GM12865 (cell line): ENCODE measurements at regions not wholly inside any gene's neighbourhood (a gene's known extent, or its start where the extent isn't known, plus 50 kb on each side); places are given as distances from the start of the nearest gene placed in this dataset.

Experiments used
- DNase-seq: peaks from one replicate; pipeline ENCODE4 v3.0.0; 2010; ENCODE audit warnings: low read depth
- H3K4me3 ChIP-seq: 2 replicates; pipeline ENCODE4 v1.5.1; 2011; ENCODE audit warnings: mild to moderate bottlenecking, low read depth, low read length, control low read depth
- TF ChIP-seq, protein P1 (sequence below): IDR thresholded peaks from 2 replicates; pipeline ENCODE4 v1.5.1; 2011; ENCODE audit warnings: low read length, control low read depth, low read depth, inconsistent platforms; ENCODE audit not compliant: insufficient read depth; ENCODE audit errors: missing control alignments

DNA sequence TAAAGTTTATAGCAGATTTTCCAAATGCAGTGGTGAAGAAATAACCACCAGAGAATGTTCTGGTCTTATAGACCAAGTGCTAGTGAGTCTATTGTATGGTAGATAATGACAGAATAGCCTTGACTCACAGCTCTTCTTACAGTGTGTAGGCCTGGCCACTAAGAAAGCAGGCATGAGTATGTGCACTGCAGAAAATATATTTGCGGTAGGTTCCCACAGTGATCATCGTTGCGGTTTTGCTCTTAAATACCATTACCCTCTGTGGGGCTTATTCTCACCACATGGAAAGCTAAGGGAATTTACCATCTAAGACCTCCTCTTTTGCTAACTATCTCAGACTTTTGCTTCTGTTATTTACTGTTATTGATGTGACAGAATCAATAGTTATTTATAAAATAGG, 212.3 kb upstream of the SYNDIG1 start:
- no peak overlapping the region for H3K4me3 ChIP-seq
- no peak for DNase-seq
- TF ChIP-seq, protein P1, sequence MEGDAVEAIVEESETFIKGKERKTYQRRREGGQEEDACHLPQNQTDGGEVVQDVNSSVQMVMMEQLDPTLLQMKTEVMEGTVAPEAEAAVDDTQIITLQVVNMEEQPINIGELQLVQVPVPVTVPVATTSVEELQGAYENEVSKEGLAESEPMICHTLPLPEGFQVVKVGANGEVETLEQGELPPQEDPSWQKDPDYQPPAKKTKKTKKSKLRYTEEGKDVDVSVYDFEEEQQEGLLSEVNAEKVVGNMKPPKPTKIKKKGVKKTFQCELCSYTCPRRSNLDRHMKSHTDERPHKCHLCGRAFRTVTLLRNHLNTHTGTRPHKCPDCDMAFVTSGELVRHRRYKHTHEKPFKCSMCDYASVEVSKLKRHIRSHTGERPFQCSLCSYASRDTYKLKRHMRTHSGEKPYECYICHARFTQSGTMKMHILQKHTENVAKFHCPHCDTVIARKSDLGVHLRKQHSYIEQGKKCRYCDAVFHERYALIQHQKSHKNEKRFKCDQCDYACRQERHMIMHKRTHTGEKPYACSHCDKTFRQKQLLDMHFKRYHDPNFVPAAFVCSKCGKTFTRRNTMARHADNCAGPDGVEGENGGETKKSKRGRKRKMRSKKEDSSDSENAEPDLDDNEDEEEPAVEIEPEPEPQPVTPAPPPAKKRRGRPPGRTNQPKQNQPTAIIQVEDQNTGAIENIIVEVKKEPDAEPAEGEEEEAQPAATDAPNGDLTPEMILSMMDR: no peak

GRCh38 chr20:24256307-24256706, 213.1 kb upstream of the SYNDIG1 start:
- DNase-seq: no peak
- TF ChIP-seq, protein P1: no peak
- no peak overlapping the region for H3K4me3 ChIP-seq

DNA sequence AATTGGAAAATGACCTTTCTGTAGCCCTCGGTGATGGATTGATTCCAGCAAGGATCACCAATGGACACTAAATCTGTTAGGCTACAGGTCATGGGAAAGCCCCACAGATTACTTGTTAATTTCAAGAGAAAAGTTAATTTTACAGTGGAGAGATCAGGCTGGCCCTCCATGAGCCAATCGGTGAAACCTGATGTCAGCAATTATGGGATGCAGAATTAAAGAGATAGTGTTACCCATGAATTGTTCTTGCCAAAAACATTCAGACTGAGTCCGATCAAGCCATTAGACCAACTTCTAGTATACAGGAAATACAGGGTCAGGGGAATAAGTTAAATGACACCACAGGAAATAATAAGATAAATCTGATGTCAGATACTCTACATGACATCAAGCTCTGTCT, 214.9 kb upstream of the SYNDIG1 start:
- no peak for DNase-seq
- TF ChIP-seq, protein P1: no peak
- no peak overlapping the region for H3K4me3 ChIP-seq

GRCh38 chr20:24253321-24253720, 216.1 kb upstream of the SYNDIG1 start:
- TF ChIP-seq, protein P1: no peak
- no peak for DNase-seq
- H3K4me3 ChIP-seq: no peak overlapping the region

DNA sequence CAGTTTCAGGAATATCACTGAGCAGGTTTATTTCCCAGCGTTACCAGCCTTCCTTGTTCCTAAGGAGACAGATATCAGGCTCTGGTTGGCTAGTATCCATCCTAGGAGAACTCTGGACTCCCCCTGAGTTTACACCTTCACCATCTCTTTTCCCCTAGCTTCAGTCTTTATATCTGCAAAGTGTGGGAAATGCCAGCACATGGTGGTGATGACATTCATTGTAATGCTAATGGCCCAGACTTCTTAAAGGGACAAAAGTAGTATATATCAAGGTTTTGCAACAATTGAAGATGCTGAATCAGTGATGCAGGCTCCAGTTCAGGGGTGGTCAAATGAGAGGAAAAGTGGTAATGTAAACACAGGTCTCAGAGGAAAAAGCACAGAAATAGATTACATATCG, 224.3 kb upstream of the SYNDIG1 start:
- TF ChIP-seq, protein P1: no peak
- no peak for DNase-seq
- H3K4me3 ChIP-seq: no peak overlapping the region

- H3K4me3 ChIP-seq: no peak overlapping the region
- TF ChIP-seq, protein P1: no peak
- no peak for DNase-seq
Measured at GRCh38 chr20:24242763-24243162, 226.7 kb upstream of the SYNDIG1 start.

DNA sequence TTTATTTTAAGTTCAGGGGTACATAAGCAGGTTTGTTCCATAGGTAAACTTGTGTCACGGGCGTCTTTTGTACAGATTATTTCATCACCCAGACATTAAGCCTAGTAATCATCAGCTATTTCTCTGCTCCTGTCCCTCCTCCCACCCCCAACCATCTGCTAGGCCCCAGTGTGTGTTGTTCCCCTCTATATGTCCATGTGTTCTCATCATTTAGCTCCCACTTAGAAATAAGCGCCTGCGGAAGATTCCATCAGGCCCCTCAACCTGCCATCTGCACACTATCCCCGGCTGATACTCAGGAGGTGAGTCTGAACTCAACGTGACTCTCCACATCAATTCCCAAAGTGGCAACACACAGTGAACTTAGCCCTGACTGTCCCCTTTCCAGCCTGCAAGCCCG, 228.0 kb upstream of the SYNDIG1 start:
- no peak overlapping the region for H3K4me3 ChIP-seq
- TF ChIP-seq, protein P1: no peak
- DNase-seq: no peak
